GM18861 (cell line): ENCODE measurements at regions not wholly inside any gene's neighbourhood (a gene's known extent, or its start where the extent isn't known, plus 50 kb on each side); places are given as distances from the start of the nearest gene placed in this dataset.
A peak's percentile ranks its signal among the peaks of the same experiment; 100 is the strongest.

ENCODE experiments used
- ATAC-seq: cut with Tn5 transposase; IDR thresholded peaks from one replicate; pipeline ENCODE4 v1.9.1; 2021; ENCODE audit not compliant: unreplicated experiment

DNA sequence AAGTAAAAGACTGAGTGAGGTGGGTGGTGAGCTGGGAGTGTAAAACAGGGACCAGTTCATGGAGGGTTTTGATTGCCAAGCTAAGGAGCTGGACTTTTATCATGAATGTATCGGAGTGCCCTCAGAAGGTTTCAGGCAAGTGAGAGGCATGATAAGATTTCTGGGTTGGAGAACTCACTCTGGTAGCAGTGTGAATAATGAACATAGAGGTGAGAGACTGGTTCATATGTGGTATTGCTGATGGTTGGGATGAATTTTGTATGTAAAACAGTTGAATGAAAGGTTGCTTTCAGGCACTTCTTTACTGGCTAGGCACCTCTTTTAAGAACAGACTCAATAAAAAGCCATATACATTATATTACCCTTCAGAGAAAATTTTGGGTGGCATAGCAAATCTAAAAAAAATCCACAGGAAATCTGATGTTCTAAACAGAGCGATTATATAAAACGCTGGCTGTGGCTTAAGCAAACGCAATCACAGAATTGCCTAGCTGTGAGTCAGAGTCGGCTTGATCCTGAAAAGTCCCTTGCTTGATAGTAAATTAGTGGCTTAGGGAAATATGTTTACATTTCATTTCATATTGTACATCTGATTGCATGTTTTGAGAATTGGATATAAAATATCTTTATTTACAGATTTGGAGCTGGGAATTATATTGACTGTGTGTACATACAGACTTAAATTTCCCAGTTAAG is 92.9 kb upstream of the HDAC9 start:
- ATAC-seq: no peak

DNA sequence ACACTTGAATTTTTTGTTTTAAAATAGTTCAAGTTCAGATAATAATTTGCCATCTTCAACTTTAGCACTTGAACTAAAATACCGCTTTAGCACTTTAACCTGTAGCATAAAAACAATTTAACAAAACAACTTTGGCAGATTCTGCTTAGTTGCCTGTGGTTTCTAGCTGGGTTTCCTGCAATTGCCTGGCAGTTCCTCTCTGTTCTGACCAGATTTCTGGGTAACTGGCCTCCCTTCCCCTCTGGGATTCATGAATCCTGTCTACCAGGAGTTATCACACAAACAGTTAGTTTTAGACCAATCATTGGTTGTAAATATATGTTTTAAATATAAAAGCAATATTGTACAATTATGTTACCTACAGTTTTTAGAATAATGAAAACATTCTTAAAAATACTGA is 89.8 kb upstream of the HDAC9 start:
- ATAC-seq: no peak

GRCh38 chr7:18407385-18407784 is 88.2 kb upstream of the HDAC9 start:
- ATAC-seq: no peak

- ATAC-seq: no peak
These were observed 87.1 kb upstream of the HDAC9 start for GRCh38 chr7:18408461-18408860.

DNA sequence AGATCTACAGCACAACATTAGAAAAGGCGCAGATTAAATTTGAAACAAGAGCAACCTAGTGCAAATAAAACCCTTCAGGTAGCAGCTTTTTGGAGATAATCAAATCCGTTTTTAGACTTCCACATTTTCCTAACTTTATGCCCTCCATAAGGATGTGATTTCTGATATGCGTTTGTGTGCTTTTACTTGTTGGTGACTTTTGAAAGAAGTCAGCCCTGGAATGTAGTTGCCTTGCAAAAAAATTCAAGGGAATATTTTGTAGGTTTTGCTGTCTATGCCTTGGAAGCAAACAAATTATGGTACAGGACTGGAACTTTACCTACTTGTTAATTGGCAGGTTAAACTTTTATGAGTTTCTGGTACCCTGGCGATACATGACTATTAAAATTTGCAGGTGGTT is 86.7 kb upstream of the HDAC9 start:
- no peak for ATAC-seq

DNA sequence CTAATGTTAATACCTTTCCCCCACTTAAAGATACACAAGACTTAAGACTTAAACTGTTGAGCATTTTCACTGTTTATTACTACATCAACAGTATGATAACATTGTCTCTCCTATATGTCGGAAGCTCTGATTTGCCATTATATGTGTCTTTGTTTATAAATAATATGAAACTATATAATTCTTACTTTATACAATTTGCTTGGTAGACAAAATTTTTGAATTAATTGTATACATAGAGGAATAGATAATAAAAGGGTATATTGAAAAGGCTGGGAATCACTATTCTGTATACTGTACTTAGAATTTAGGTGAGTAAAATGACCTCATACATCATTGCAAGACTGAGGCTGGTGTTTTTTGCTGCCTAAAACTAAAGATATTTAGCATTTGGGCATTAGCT is 82.1 kb upstream of the HDAC9 start:
- ATAC-seq: no peak

- ATAC-seq: no peak
These were observed 80.7 kb upstream of the HDAC9 start for GRCh38 chr7:18414885-18415284.

- ATAC-seq: no peak
These were observed 78.6 kb upstream of the HDAC9 start for GRCh38 chr7:18416988-18417387.

DNA sequence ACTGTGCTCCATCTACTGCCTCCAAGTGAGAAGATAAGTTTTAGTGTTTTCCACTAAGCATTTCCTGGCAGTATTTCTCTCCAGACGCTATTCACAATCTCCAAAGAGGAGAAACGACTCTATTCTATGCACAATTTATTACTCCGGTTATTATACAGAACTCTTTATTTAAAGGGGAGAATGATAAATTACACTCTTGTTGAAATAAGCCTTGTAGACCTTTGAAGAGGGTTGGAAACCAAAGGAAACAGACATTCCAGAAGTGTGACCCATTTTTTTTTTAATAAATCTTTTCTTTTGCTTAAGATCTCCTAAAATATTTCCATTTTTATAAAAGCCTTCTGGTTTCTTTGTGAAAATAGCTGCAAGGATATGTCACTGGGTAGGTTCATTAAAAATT is 76.1 kb upstream of the HDAC9 start:
- ATAC-seq: no peak

GRCh38 chr7:18420108-18420507 is 75.4 kb upstream of the HDAC9 start:
- ATAC-seq: no peak

DNA sequence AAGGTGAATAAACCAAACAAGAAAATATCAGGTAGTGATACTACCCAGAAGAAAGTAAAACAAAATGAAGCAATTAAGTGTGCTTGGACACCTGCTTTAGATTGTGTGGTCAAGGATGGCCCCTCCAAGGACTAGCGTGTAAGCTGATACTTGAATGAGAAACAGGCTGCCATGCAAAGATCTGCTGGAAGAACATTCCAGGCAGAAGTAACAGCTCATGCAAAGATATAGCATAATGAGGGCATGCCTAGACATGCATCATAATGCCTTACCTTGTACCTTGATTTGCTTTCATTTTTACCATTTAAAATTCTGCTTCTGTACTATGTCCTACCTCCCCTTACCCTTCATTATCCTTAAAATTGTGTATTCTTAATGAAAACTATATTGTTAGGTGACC is 74.8 kb upstream of the HDAC9 start:
- ATAC-seq: no peak

GRCh38 chr7:18421297-18422002 is 74.1 kb upstream of the HDAC9 start:
- peak; percentile 65 for ATAC-seq

- ATAC-seq: no peak
These were observed 70.3 kb upstream of the HDAC9 start for GRCh38 chr7:18425227-18425626.

DNA sequence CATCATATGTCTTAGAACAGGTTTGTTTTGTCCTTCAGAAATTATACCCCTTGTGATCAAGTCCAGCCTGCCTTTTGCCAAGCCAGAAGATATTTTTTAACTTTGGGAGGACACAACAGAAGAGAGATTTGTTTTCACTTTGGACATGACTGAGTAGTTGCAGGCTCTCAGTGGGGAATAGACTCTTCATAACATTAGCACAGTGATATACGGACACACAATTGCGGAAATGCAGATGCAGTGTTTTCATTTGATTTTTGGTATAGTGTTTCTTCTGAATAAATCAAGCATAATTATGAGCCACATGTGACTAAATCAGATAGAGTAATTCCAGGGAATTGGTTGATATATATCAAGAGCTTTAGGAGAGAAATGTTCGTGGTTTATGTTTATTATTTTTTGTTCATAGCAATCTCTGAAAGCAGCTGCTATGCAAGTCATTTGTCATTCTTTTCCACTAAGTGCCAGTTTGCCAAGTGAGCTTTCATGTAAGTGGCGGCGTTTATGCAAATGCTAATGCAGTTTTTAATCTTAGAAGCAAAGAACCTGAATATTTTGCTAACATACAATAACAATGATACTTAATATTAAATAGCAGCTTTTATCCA is 69.6 kb upstream of the HDAC9 start:
- ATAC-seq: no peak

DNA sequence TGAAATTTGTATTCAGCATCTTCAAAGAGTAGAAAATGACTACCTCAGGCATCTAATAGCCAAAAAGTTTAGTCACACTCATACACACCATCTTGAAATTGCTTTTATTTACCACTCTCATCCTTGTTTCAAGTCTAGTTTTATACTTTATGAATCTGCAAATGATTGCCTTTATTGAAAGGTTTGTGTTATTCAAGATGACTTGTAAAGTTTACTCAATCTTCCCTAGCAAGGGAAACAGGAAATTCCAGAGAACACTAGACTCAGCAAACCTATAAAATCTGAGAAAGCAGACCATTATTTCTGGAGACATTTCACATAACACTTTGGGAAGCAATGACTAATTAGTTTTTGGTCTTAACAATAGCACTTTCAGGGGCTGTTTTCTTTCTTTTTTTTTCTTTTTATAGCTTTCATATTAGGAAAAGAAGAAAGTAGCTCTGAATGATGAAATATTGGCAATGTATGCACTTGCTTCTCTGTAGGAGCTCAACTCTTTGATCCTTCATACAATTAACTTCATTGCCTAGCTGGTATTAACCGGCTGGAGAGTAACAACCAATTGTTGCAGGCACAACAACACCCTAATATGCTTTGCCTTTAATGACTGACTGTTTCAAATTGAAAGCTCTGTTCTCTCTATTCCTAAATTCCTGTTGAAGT is 68.9 kb upstream of the HDAC9 start:
- no peak for ATAC-seq

DNA sequence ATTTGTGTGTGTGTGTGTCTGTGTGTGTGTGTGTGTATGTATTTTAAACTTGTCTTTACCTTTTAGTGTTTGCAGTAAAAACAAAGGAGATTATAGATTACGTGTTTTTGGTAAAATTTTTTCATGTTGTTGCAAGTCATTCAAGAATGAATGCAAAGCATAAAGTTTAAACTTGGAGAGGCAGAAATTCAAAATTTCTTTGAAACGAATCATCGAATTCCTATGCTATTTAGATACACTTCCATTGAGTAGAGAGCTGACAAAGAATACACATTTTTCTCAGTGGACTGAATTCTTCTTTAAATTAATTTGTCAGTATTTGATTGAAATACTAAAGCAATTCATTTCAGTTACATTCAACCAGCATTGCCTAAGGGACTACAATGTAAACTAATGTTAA is 66.0 kb upstream of the HDAC9 start:
- ATAC-seq: no peak

DNA sequence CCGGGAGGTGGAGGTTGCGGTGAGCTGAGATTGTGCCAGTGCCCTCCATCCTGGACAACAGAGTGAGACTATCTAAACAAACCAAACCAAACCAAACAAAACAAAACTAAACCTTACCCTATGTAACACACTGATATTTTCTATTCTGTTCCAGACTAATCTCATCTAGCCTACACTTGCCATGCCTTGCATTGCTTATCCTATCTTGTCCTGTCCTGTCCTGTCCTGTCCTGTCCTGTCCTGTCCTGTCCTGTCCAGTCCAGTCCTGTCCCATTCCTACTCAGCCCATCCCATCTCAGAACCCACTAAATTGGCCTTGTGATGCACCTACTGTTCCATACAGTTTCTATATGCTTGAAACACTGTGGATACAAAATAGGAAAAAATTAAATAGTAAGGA is 64.7 kb upstream of the HDAC9 start:
- no peak for ATAC-seq

DNA sequence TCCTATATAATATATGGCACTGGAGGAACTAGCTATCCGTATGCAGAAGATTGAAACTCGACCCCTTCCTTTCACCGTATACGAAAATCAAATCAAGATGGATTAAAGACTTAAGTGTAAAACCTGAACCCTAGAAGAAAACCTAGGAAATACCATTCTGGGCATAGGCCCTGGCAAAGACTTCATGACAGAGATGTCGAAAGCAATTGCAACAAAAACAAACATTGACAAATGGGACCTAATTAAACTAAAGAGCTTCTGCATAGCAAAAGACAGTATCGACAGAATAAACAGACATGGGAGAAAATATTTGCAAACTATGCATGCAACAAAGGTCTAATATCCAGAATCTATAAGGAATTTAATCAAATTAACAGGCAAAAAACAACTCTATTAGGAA is 61.4 kb upstream of the HDAC9 start:
- no peak for ATAC-seq

DNA sequence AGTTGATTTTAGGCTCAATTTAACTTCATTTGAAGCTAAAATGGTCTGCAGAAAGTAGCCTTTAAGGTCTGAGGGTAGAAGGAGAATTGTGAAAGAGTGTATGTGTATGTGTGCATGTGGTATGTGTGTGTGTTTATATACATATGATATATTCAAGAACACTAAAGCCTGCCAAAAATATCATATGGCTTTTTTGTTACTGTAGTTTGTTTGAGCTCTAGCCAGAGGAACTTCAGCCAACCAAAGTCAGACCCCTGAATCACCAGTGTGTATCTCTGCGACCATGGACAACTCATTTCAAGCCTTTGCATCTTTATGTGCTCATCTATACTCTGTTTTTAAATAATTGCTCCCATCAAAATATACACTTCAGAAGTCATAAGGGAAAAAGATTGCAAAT is 58.4 kb upstream of the HDAC9 start:
- no peak for ATAC-seq

DNA sequence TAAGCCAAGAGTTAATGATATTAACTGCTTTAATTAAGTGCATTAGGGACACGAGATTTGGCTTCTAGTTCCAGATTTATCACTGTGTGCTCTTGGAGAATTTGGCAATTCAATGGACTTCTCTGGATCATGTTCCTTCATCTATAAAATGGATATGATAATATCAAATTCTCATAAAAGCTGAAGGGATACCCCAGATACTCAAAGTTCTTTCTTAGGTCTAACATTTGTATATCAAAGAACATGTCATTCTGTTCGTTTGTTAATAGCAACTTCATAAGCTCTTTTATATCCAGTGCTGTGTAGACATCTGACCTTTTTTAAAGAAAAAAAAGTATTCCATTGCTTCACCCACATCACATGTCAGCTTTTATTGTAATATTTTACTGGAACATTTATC is 54.6 kb upstream of the HDAC9 start:
- no peak for ATAC-seq

DNA sequence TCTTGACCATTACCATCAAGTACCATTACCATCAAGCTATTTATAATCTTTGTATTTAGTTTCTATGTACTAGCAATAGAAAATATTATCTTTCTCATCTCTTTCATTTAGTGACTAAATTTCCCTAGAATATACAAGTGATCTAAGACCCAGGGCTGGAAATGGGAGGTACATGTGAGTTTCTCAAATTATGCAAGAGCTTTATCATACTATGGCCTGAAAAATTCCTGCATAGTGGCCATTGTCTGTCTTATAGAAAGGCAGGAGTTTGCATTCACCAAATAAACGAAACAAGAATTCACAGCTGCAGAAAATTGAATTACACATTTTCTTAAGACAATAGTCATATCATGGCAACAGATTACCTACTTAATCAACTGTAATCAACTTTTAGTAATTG is 50.7 kb upstream of the HDAC9 start:
- ATAC-seq: no peak

DNA sequence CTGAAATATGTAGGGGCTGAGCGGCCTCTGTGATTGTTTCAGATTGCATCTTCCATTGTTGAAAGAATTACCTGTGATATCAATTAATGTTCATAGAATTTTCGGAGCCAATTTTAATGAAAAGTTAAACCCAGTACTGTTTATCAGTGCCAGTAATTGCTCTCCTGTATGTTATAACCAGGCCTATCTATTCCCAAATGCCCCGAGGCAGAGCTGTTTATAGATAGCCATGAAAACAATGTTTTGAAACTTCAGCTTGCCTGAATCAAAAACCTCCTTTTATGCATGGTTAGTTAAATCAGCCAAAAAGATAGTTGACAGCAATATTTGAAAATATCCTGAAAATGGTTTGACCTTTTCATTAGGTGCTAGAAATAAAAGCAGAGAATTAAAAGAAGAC is 50.1 kb upstream of the HDAC9 start:
- ATAC-seq: no peak
